ENCODE measurements at regions not wholly inside any gene's neighbourhood (a gene's known extent, or its start where the extent isn't known, plus 50 kb on each side); places are given as distances from the start of the nearest gene placed in this dataset.

GRCh38 chr1:235014756-235015155, 113.9 kb downstream of the TOMM20 start:
- Histone ChIP-seq H2AFZ (ENCODE audit: low read depth, low read length) (no peak overlapping the region), H4K20me1 (ENCODE audit: insufficient read depth, low read length) (no peaks in the 10 kb centered on the region), H3K9me3 (ENCODE audit: insufficient read depth, low read depth, low read length) (peaks cover 4% of the 10 kb centered on the region), H3K27ac (ENCODE audit: low read depth, low read length) (no peak overlapping the region), H3K9ac (ENCODE audit: low read length) (no peak overlapping the region), H3K4me2 (ENCODE audit: low read length) (no peak overlapping the region), H3K79me2 (ENCODE audit: insufficient read depth, low read length) (no peaks in the 10 kb centered on the region), H3K4me3 (ENCODE audit: insufficient read depth, low read depth, low read length) (no peak overlapping the region), H3K4me1 (ENCODE audit: insufficient read depth, low read length) (peaks cover 43% of the 10 kb centered on the region), H3K36me3 (ENCODE audit: insufficient read depth, low read length) (no peaks in the 10 kb centered on the region), H3K27me3 (ENCODE audit: insufficient read depth, low read length) (no peaks in the 10 kb centered on the region)
- Mint-ChIP-seq H3K36me3 (ENCODE audit: low read depth, unreplicated experiment) (peaks cover 4% of the 10 kb centered on the region), H3K27ac (ENCODE audit: unreplicated experiment) (no peak overlapping the region), H3K9me3 (ENCODE audit: unreplicated experiment) (peaks cover 6% of the 10 kb centered on the region), H3K4me3 (ENCODE audit: unreplicated experiment) (no peak overlapping the region), H3K4me1 (ENCODE audit: low read depth, unreplicated experiment) (peaks cover 52% of the 10 kb centered on the region), H3K27me3 (ENCODE audit: low read depth, unreplicated experiment) (no peaks in the 10 kb centered on the region)
- FAIRE-seq (no peak), DNase-seq (ENCODE audit: low read depth) (no peak)
- no peak for TF ChIP-seq EZH2 (IDR thresholded peaks at IDR 0.05; ENCODE audit: insufficient read depth, low read length)
- no peak for TF ChIP-seq CTCF (IDR thresholded peaks at IDR 0.05; ENCODE audit: insufficient read depth, low read depth, low read length)

GRCh38 chr1:235013512-235013911, 115.1 kb downstream of the TOMM20 start:
- no peaks in the 10 kb centered on the region for H3K27me3 Mint-ChIP-seq (ENCODE audit: low read depth, unreplicated experiment)
- no peak overlapping the region for H3K4me3 Mint-ChIP-seq (ENCODE audit: unreplicated experiment)
- peaks cover 3% of the 10 kb centered on the region for H3K9me3 Mint-ChIP-seq (ENCODE audit: unreplicated experiment)
- Histone ChIP-seq H3K4me3 (ENCODE audit: insufficient read depth, low read depth, low read length) (no peak overlapping the region), H2AFZ (ENCODE audit: low read depth, low read length) (no peak overlapping the region), H3K9me3 (ENCODE audit: insufficient read depth, low read depth, low read length) (peaks cover 2% of the 10 kb centered on the region), H3K27ac (ENCODE audit: low read depth, low read length) (no peak overlapping the region), H3K4me2 (ENCODE audit: low read length) (no peak overlapping the region), H3K36me3 (ENCODE audit: insufficient read depth, low read length) (no peaks in the 10 kb centered on the region), H3K4me1 (ENCODE audit: insufficient read depth, low read length) (peaks cover 35% of the 10 kb centered on the region), H3K9ac (ENCODE audit: low read length) (no peak overlapping the region), H3K79me2 (ENCODE audit: insufficient read depth, low read length) (no peaks in the 10 kb centered on the region), H4K20me1 (ENCODE audit: insufficient read depth, low read length) (no peaks in the 10 kb centered on the region), H3K27me3 (ENCODE audit: insufficient read depth, low read length) (no peaks in the 10 kb centered on the region)
- peak overlapping the region; percentile 67 for H3K27ac Mint-ChIP-seq (ENCODE audit: unreplicated experiment)
- no peak for FAIRE-seq
- no peak for DNase-seq (ENCODE audit: low read depth)
- TF ChIP-seq CTCF (IDR thresholded peaks at IDR 0.05; ENCODE audit: insufficient read depth, low read depth, low read length): no peak
- TF ChIP-seq EZH2 (IDR thresholded peaks at IDR 0.05; ENCODE audit: insufficient read depth, low read length): no peak
- H3K36me3 Mint-ChIP-seq (ENCODE audit: low read depth, unreplicated experiment): peaks cover 4% of the 10 kb centered on the region
- peaks cover 39% of the 10 kb centered on the region for H3K4me1 Mint-ChIP-seq (ENCODE audit: low read depth, unreplicated experiment)

- H4K20me1 ChIP-seq (ENCODE audit: insufficient read depth, low read length): no peaks in the 10 kb centered on the region
- H3K79me2 ChIP-seq (ENCODE audit: insufficient read depth, low read length): no peaks in the 10 kb centered on the region
- H3K9me3 ChIP-seq (ENCODE audit: insufficient read depth, low read depth, low read length): no peaks in the 10 kb centered on the region
- no peaks in the 10 kb centered on the region for H3K27me3 ChIP-seq (ENCODE audit: insufficient read depth, low read length)
- Mint-ChIP-seq H3K4me1 (ENCODE audit: low read depth, unreplicated experiment) (peaks cover 30% of the 10 kb centered on the region), H3K9me3 (ENCODE audit: unreplicated experiment) (peaks cover 2% of the 10 kb centered on the region), H3K4me3 (ENCODE audit: unreplicated experiment) (no peak overlapping the region), H3K36me3 (ENCODE audit: low read depth, unreplicated experiment) (no peaks in the 10 kb centered on the region), H3K27me3 (ENCODE audit: low read depth, unreplicated experiment) (no peaks in the 10 kb centered on the region), H3K27ac (ENCODE audit: unreplicated experiment) (peak overlapping the region; percentile 95)
- H3K4me2 ChIP-seq (ENCODE audit: low read length): peak overlapping the region; percentile 65
- DNase-seq (ENCODE audit: low read depth) (no peak), FAIRE-seq (no peak)
- TF ChIP-seq EZH2 (IDR thresholded peaks at IDR 0.05; ENCODE audit: insufficient read depth, low read length) (no peak), CTCF (IDR thresholded peaks at IDR 0.05; ENCODE audit: insufficient read depth, low read depth, low read length) (no peak)
- peak overlapping the region; percentile 81 for H3K9ac ChIP-seq (ENCODE audit: low read length)
- peak overlapping the region; percentile 4 for H2AFZ ChIP-seq (ENCODE audit: low read depth, low read length)
- peak overlapping the region; percentile 97 for H3K27ac ChIP-seq (ENCODE audit: low read depth, low read length)
- no peak overlapping the region for H3K4me3 ChIP-seq (ENCODE audit: insufficient read depth, low read depth, low read length)
- no peaks in the 10 kb centered on the region for H3K36me3 ChIP-seq (ENCODE audit: insufficient read depth, low read length)
- H3K4me1 ChIP-seq (ENCODE audit: insufficient read depth, low read length): peaks cover 30% of the 10 kb centered on the region
These were observed 116.0 kb downstream of the TOMM20 start for GRCh38 chr1:235012436-235013210.

Measured in astrocyte (in vitro differentiated cells and primary cell).